ENCODE measurements at regions not wholly inside any gene's neighbourhood (a gene's known extent, or its start where the extent isn't known, plus 50 kb on each side); places are given as distances from the start of the nearest gene placed in this dataset.
"Not testable (repeated sequence)": the region's sequence is repeated elsewhere in the genome, so short reads cannot be mapped to it uniquely, and the experiment has no call there.

GRCh38 chr13:44825953-44826352 is 163.3 kb downstream of the NUFIP1 start:
- ChIA-PET CTCF (no interaction called here), POLR2A (no interaction called here)
- H3K27me3 ChIP-seq (ENCODE audit: control insufficient read depth, insufficient read depth, low read length) = no peaks in the 10 kb centered on the region
- no peak for DNase-seq (ENCODE audit: low read depth, low spot score)
- H3K36me3 ChIP-seq (ENCODE audit: control insufficient read depth, insufficient read depth, low read length) = no peaks in the 10 kb centered on the region
- in situ Hi-C loops (cut with HindIII; ENCODE audit: low pct_unique_long_range_greater_than_20kb, low sequenced_read_pairs) (no loop called here), intact Hi-C loops (cut with micrococcal nuclease; ENCODE audit: unreplicated experiment) (no loop called here)
- no TSS peak for BruUV-seq (replicated peaks)
- no peaks in the 10 kb centered on the region for H3K9me3 ChIP-seq (ENCODE audit: control insufficient read depth, insufficient read depth, low read depth, low read length)
- TF ChIP-seq CTCF (IDR thresholded peaks at IDR 0.05) (no peak), TCF7L2 (IDR thresholded peaks at IDR 0.05; ENCODE audit: low read depth, low read length) (no peak), REST (IDR thresholded peaks at IDR 0.05; ENCODE audit: insufficient read depth in 1 of 2, low read depth in 2 of 2, low read length in 1 of 2) (no peak), POLR2AphosphoS5 (IDR thresholded peaks at IDR 0.05; ENCODE audit: low read depth, low read length) (no peak), SIN3A (IDR thresholded peaks at IDR 0.05; ENCODE audit: borderline replicate concordance, insufficient read depth, low read depth, low read length) (no peak)
- no peaks in the 10 kb centered on the region for H3K4me1 ChIP-seq (ENCODE audit: control insufficient read depth, insufficient read depth, low read length)
- no peak overlapping the region for H3K4me3 ChIP-seq (ENCODE audit: low read depth in 2 of 2, low read length in 2 of 2)
- H3K27ac ChIP-seq (ENCODE audit: low read length) = no peak overlapping the region
- no peak for ATAC-seq

GRCh38 chr13:44823555-44823954 is 165.7 kb downstream of the NUFIP1 start:
- CTCF ChIA-PET; H3K9me3 ChIP-seq (ENCODE audit: control insufficient read depth, insufficient read depth, low read depth, low read length); H3K4me1 ChIP-seq (ENCODE audit: control insufficient read depth, insufficient read depth, low read length); in situ Hi-C loops (cut with HindIII; ENCODE audit: low pct_unique_long_range_greater_than_20kb, low sequenced_read_pairs); POLR2A ChIA-PET; intact Hi-C loops (cut with micrococcal nuclease; ENCODE audit: unreplicated experiment); H3K27me3 ChIP-seq (ENCODE audit: control insufficient read depth, insufficient read depth, low read length); DNase-seq (ENCODE audit: low read depth, low spot score); H3K27ac ChIP-seq (ENCODE audit: low read length); BruUV-seq (replicated peaks); H3K36me3 ChIP-seq (ENCODE audit: control insufficient read depth, insufficient read depth, low read length); H3K4me3 ChIP-seq (ENCODE audit: low read depth in 2 of 2, low read length in 2 of 2); ATAC-seq: not testable (repeated sequence)

- Histone ChIP-seq H3K4me1 (ENCODE audit: control insufficient read depth, insufficient read depth, low read length) (no peaks in the 10 kb centered on the region), H3K9me3 (ENCODE audit: control insufficient read depth, insufficient read depth, low read depth, low read length) (no peaks in the 10 kb centered on the region), H3K27me3 (ENCODE audit: control insufficient read depth, insufficient read depth, low read length) (no peaks in the 10 kb centered on the region), H3K27ac (ENCODE audit: low read length) (no peak overlapping the region), H3K4me3 (ENCODE audit: low read depth in 2 of 2, low read length in 2 of 2) (no peak overlapping the region), H3K36me3 (ENCODE audit: control insufficient read depth, insufficient read depth, low read length) (no peaks in the 10 kb centered on the region)
- POLR2A ChIA-PET = no interaction called here
- BruUV-seq (replicated peaks) = no TSS peak
- CTCF ChIA-PET = no interaction called here
- TF ChIP-seq CTCF (IDR thresholded peaks at IDR 0.05) (no peak), SIN3A (IDR thresholded peaks at IDR 0.05; ENCODE audit: borderline replicate concordance, insufficient read depth, low read depth, low read length) (no peak), REST (IDR thresholded peaks at IDR 0.05; ENCODE audit: insufficient read depth in 1 of 2, low read depth in 2 of 2, low read length in 1 of 2) (no peak), POLR2AphosphoS5 (IDR thresholded peaks at IDR 0.05; ENCODE audit: low read depth, low read length) (no peak)
- ATAC-seq = no peak
- no peak for DNase-seq (ENCODE audit: low read depth, low spot score)
- intact Hi-C loops (cut with micrococcal nuclease; ENCODE audit: unreplicated experiment) (no loop called here), in situ Hi-C loops (cut with HindIII; ENCODE audit: low pct_unique_long_range_greater_than_20kb, low sequenced_read_pairs) (no loop called here)
These were observed 167.0 kb downstream of the NUFIP1 start for GRCh38 chr13:44822291-44822690.
